ENCODE measurements at regions not wholly inside any gene's neighbourhood (a gene's known extent, or its start where the extent isn't known, plus 50 kb on each side); places are given as distances from the start of the nearest gene placed in this dataset.

DNA sequence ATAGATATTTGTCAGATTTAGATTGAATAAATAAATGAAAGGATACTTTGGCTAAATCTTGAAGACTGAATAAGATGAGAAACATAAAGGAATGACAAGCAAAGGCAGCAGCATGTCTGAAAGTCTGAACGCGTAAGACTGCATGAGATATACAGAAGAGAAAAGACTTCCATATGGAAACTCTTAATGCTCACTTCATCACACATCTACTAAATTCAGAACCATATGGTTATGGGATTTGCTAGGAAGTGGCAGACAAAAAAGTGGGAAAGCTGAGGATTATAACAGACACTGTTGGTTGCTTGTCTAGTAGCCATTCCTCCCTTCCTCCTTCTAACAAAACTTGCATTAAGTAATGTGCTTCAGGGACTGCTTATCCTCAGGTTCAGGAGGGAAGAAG is 446.7 kb downstream of the KCTD12 start:
- Mint-ChIP-seq H3K4me3 (no peak overlapping the region), H3K4me1 (no peaks in the 10 kb centered on the region), H3K36me3 (no peaks in the 10 kb centered on the region), H3K27ac (no peak overlapping the region), H3K27me3 (no peaks in the 10 kb centered on the region), H3K9me3 (no peaks in the 10 kb centered on the region)
- ATAC-seq = no peak

DNA sequence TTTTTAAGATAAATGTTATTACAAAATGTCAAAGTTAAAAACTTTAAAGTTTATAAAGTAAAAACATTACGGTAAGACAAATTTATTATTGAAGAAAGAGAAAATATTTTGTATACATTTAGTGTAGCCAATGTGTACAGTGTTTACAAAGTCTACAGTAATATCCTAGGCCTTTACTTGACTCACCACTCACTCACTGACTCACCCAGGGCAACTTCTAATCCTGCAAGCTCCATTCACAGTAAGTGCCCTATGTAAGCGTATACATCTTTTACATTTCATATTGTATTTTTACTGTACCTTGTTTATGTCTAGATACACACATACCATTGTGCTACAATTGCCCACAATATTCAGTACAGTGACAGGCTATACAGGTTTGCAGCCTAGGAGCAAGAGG is 448.2 kb downstream of the KCTD12 start:
- H3K9me3 Mint-ChIP-seq = no peaks in the 10 kb centered on the region
- no peaks in the 10 kb centered on the region for H3K36me3 Mint-ChIP-seq
- H3K4me1 Mint-ChIP-seq = no peaks in the 10 kb centered on the region
- H3K27ac Mint-ChIP-seq = no peak overlapping the region
- no peaks in the 10 kb centered on the region for H3K27me3 Mint-ChIP-seq
- no peak overlapping the region for H3K4me3 Mint-ChIP-seq
- no peak for ATAC-seq

DNA sequence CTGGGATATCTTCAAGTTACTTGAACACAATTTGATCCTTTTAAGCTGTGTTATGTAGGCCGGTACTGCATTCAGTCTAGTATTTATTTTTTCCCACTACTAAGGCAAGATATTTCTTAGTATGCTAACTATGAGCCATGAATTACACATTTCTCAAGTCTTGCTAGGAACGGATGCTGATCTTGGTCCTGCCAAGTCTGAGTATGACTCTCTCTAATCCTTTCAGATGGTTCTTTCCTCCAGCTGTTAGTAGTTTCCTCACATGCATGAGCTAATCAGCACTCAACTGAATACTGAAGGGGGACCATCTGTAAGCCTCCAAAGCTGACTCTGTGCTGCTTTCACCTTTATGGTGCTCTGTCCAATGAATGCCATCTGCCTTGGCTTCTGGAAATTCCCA is 460.3 kb downstream of the KCTD12 start:
- Mint-ChIP-seq H3K4me1 (no peaks in the 10 kb centered on the region), H3K4me3 (no peak overlapping the region), H3K36me3 (no peaks in the 10 kb centered on the region), H3K27me3 (peaks cover 10% of the 10 kb centered on the region), H3K9me3 (no peaks in the 10 kb centered on the region), H3K27ac (no peak overlapping the region)
- ATAC-seq = no peak

DNA sequence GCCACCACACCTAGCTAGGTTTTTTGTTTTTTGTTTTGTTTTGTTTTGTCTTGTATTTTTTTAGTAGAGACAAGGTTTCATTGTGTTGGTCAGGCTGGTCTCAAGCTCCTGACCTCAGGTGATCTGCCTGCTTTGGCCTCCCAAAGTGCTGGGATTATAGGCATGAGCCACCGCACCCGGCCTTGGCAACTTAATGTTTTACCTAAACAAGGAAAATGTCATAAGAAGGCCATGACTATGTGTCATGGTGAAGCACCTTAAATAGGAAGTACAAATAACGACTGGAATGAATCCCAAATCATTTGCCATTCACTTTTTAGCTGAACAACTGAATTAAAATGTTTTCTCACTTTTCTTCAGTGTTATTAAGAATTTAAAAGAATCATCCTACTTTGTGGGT is 465.2 kb downstream of the KCTD12 start:
- no peak for ATAC-seq
- Mint-ChIP-seq H3K4me3 (no peak overlapping the region), H3K4me1 (no peaks in the 10 kb centered on the region), H3K9me3 (no peaks in the 10 kb centered on the region), H3K36me3 (no peaks in the 10 kb centered on the region), H3K27me3 (no peaks in the 10 kb centered on the region), H3K27ac (no peak overlapping the region)

DNA sequence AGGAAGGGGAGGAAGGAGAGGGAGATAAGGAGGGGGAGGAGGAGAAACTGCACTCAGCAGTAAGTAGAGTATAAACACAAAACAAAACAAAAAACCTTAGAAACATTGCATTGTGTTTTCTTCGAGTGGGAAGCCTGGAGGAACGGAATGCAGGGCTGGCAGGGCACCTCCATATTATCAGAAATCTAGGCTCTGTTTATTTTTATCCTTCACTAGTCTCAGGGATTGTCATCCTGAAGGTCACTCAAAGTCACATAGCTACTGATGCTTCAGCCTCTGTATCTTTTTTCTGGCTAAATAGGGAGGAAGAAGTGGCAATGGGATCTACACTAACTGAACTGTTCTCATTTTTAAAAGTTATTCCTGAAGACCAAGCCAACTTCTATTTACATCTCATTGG is 467.8 kb downstream of the KCTD12 start:
- H3K27me3 Mint-ChIP-seq = no peaks in the 10 kb centered on the region
- H3K4me3 Mint-ChIP-seq = no peak overlapping the region
- no peaks in the 10 kb centered on the region for H3K36me3 Mint-ChIP-seq
- H3K9me3 Mint-ChIP-seq = no peaks in the 10 kb centered on the region
- no peak overlapping the region for H3K27ac Mint-ChIP-seq
- H3K4me1 Mint-ChIP-seq = no peaks in the 10 kb centered on the region
- ATAC-seq = no peak

DNA sequence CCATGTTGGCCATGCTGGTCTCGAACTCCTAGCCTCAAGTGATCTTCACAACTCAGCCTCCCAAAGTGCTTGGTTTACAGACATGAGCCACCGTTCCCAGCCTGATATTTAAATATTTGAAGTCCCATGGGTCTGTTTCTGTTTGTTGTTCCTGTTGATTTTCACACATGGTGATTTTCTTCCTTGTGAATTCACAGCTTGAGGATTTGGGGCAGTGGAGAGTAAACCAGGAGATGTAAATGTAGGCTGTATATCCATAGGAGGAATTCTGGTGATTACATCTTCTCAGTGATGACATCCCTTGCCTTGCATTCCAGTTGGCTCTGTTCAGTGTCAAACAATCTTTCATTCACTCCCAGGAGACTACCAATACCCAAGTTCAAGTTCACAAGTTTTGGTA is 471.9 kb downstream of the KCTD12 start:
- peaks cover 3% of the 10 kb centered on the region for H3K9me3 Mint-ChIP-seq
- H3K4me1 Mint-ChIP-seq = no peaks in the 10 kb centered on the region
- no peaks in the 10 kb centered on the region for H3K27me3 Mint-ChIP-seq
- H3K4me3 Mint-ChIP-seq = no peak overlapping the region
- ATAC-seq = no peak
- H3K36me3 Mint-ChIP-seq = no peaks in the 10 kb centered on the region
- no peak overlapping the region for H3K27ac Mint-ChIP-seq

DNA sequence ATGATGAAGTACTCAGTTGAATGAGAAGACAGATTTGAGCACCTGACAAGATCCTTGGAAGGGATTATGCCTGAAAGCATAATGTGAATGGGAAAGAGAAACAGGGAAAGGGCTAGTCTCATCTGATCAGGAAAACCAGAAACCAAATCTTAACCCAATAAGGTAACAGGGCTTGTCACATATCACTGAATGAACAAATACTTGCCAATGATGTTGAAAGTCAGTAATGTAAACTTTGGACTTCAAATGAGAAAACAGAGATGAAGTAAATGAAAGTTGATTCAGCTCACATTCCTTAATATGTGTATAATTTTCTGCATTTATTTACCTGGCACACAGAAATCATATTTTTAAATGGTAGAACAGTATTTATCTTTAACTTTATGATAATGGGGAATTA is 480.0 kb downstream of the KCTD12 start:
- Mint-ChIP-seq H3K36me3 (no peaks in the 10 kb centered on the region), H3K4me1 (no peaks in the 10 kb centered on the region), H3K9me3 (peaks cover 7% of the 10 kb centered on the region), H3K4me3 (no peak overlapping the region), H3K27ac (no peak overlapping the region), H3K27me3 (no peaks in the 10 kb centered on the region)
- ATAC-seq = no peak

DNA sequence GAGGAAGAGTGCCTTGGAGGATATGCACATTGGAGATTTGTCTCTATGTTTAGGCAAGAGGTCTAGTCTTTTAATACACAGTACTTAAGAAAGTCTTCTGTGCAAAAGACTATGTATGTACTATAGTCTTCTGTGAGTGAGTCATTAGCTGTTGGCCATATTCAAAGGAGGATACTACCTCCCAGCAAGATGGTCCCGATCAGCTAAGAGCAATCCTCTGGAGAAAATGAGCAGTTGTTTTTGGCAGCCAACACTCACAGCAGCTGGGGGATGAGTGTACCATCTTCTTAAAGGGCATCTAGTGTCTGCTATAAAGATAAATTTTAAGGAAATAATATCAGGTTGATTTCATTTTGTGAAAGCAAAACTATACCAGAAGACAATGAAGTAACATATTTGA is 487.8 kb downstream of the KCTD12 start:
- peaks cover 2% of the 10 kb centered on the region for H3K9me3 Mint-ChIP-seq
- H3K36me3 Mint-ChIP-seq = no peaks in the 10 kb centered on the region
- no peaks in the 10 kb centered on the region for H3K4me1 Mint-ChIP-seq
- H3K4me3 Mint-ChIP-seq = no peak overlapping the region
- no peak overlapping the region for H3K27ac Mint-ChIP-seq
- ATAC-seq = no peak
- H3K27me3 Mint-ChIP-seq = no peaks in the 10 kb centered on the region

DNA sequence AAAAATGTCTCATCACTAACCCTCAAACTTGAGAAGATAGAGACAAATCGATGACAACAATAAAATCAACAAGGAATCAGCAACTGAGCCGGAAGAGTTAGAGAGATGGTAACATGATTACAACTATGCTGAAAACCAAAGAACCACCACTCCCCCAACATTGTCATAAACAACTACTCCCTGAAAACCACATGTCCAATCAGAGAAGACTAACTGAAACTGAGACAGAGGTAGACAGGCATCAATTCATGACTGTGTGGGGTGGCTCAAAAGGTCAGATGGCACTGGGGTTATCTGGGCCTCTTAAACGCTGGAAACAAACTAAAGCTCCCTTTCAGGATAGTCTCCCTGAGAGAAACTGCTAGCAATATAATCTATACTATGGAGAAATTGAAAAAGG is 488.8 kb downstream of the KCTD12 start:
- no peaks in the 10 kb centered on the region for H3K36me3 Mint-ChIP-seq
- H3K27ac Mint-ChIP-seq = no peak overlapping the region
- no peaks in the 10 kb centered on the region for H3K27me3 Mint-ChIP-seq
- no peaks in the 10 kb centered on the region for H3K9me3 Mint-ChIP-seq
- no peaks in the 10 kb centered on the region for H3K4me1 Mint-ChIP-seq
- H3K4me3 Mint-ChIP-seq = no peak overlapping the region
- ATAC-seq = no peak

DNA sequence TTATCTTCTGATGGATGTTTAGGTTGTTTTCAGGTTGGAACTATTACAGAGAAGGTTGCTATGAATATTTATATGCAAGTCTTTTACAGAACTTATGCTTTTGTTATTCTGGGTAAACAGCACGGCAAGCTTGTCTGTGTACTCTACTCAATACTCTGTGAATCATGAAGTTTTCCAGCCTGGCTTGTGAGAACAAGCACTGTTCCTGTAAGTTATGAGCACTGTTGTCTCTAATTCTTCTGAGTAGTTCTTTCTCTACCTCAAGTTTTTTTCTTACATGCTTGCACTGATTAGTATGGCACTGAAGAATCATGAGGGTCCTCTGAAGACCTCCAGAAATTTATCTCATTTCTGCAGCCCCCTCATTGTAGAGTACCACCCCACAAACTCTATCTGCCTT is 496.9 kb downstream of the KCTD12 start:
- H3K4me3 Mint-ChIP-seq = no peak overlapping the region

DNA sequence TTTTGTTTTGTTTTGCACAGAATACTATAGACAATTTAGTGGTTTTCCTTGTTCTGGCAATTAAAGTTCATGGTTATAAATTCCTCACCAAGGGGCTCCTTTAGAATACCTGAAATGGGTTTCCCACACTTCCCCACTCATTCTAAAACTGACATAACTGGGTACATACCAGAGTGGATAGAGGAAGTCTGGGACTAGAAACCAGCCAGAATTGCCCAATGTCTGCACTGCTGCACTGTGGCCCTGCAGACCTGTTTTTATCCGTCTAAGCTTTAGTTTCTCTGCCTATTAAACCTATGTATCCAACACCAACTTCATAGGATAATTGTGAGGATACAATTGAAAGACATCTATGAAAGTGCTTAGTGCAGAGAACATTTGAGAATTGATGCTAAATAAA is 498.6 kb downstream of the KCTD12 start:
- Mint-ChIP-seq H3K4me3 (no peak overlapping the region), H3K4me1 (no peaks in the 10 kb centered on the region), H3K9me3 (no peaks in the 10 kb centered on the region), H3K36me3 (no peaks in the 10 kb centered on the region), H3K27ac (no peak overlapping the region), H3K27me3 (no peaks in the 10 kb centered on the region)
- ATAC-seq = no peak

More for the DNA sequence above, 496.9 kb downstream of the KCTD12 start:
- no peaks in the 10 kb centered on the region for H3K36me3 Mint-ChIP-seq
- no peaks in the 10 kb centered on the region for H3K4me1 Mint-ChIP-seq
- H3K27ac Mint-ChIP-seq = no peak overlapping the region
- ATAC-seq = no peak
- H3K27me3 Mint-ChIP-seq = no peaks in the 10 kb centered on the region
- H3K9me3 Mint-ChIP-seq = no peaks in the 10 kb centered on the region

DNA sequence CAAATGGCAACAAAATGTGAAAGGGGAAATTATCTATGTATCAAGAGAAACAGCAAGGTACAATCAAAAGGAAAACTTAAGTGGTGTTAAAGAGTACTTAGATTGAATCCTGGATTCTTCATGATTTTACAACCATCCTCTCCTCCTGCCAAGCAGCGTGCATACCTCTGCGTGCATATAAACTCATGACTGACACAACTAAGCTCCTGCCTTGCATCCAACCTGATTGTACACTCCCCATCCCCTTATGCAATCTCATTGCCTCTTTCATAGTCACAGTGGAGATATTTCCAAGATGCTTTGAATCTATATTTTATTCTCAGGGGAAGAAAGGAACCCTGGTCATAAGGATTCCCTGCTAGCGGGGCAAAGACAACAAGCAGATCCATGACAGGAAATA is 499.9 kb downstream of the KCTD12 start:
- Mint-ChIP-seq H3K9me3 (no peaks in the 10 kb centered on the region), H3K36me3 (no peaks in the 10 kb centered on the region), H3K27ac (no peak overlapping the region), H3K4me3 (no peak overlapping the region), H3K4me1 (no peaks in the 10 kb centered on the region), H3K27me3 (no peaks in the 10 kb centered on the region)
- ATAC-seq = no peak

DNA sequence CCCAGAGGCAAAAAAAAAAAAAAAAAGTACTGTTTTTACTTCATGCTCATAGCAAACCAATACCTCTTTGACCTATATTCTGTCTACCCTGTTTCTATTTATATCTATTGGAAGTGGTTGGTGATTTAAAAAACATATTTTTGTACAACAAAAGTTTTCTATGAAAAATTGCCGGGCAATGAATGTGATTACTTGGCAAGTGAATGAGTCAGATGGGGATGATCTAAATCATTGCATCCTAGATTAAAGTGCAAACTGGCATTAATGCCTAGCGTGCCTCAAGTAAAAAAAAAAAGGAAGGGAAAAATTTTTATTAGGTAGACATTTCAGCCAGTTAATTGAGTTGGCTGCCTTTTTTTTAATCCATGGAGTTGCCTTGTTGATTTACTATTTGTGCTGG is 500.6 kb downstream of the KCTD12 start:
- Mint-ChIP-seq H3K27me3 (no peaks in the 10 kb centered on the region), H3K4me3 (no peak overlapping the region), H3K36me3 (no peaks in the 10 kb centered on the region), H3K27ac (no peak overlapping the region), H3K9me3 (no peaks in the 10 kb centered on the region), H3K4me1 (no peaks in the 10 kb centered on the region)
- no peak for ATAC-seq

DNA sequence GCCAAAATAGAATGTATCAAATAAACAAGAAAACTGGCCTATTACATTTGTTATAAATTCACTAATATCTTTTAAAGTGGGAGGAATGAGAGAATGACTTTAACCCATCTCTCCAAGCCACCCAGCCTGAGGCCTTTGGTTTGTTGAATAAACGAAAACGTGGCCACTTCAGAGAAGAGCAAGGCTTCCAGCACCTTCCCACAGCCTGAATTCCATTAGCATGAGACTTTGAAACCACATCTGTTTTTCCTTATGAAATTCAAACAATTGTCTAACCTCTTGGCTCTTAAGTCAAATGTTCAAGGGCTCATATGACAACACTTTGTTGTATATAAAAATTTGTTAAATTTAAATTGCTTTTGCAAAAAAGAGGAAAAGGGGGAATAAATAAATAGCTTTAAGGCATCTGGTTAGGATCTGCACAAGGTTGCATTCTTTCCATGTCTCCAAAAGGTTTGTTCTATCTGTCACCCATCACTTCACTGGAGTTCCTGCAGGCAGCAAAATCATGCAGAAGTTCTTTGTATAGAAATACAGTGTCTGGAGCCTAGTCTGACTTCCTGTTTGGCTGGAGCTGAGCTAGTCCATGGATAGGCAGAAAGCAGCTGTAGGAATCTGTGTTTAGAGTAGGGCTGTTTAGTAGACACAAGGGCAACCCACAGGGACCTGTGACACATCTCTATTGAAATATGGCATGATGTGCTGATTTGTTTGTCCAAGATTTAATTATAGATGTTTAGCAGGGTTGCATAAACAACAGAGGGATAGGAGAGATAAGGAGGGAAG is 502.3 kb downstream of the KCTD12 start:
- no peak overlapping the region for H3K4me3 Mint-ChIP-seq
- H3K27ac Mint-ChIP-seq = no peak overlapping the region
- no peaks in the 10 kb centered on the region for H3K9me3 Mint-ChIP-seq
- H3K27me3 Mint-ChIP-seq = no peaks in the 10 kb centered on the region
- ATAC-seq = no peak
- H3K4me1 Mint-ChIP-seq = no peaks in the 10 kb centered on the region
- no peaks in the 10 kb centered on the region for H3K36me3 Mint-ChIP-seq

DNA sequence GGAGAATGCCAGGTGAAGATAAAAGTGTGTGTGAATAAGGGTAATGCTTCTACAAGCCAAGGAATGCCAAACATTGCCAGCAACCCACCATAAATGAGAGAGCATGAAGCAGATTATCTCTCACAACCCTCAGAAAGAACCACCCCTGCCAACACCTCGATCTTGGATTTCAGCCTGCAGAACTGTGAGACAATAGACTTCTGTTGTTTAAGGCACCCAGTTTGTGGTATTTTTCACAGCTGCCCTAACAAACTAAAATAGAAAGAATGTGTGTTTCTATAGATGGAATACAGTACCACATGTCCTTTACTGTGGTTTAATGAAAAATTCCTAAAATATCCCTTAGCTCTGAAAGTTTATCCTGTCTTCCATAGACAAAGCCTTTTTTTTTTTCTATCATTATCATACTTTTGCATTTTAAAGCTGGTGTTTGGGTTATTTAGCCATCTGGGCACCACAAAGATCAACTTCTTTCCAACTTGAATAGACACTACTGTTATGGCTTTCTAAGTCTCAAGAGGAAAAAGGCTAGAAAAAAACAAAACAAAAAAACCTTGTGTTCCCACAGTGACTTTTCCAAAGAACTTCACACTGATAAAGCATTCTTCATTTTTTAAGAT is 505.6 kb downstream of the KCTD12 start:
- ATAC-seq = no peak
- H3K27ac Mint-ChIP-seq = no peak overlapping the region
- H3K9me3 Mint-ChIP-seq = no peaks in the 10 kb centered on the region
- H3K4me1 Mint-ChIP-seq = no peaks in the 10 kb centered on the region
- H3K4me3 Mint-ChIP-seq = no peak overlapping the region
- H3K36me3 Mint-ChIP-seq = no peaks in the 10 kb centered on the region
- no peaks in the 10 kb centered on the region for H3K27me3 Mint-ChIP-seq

DNA sequence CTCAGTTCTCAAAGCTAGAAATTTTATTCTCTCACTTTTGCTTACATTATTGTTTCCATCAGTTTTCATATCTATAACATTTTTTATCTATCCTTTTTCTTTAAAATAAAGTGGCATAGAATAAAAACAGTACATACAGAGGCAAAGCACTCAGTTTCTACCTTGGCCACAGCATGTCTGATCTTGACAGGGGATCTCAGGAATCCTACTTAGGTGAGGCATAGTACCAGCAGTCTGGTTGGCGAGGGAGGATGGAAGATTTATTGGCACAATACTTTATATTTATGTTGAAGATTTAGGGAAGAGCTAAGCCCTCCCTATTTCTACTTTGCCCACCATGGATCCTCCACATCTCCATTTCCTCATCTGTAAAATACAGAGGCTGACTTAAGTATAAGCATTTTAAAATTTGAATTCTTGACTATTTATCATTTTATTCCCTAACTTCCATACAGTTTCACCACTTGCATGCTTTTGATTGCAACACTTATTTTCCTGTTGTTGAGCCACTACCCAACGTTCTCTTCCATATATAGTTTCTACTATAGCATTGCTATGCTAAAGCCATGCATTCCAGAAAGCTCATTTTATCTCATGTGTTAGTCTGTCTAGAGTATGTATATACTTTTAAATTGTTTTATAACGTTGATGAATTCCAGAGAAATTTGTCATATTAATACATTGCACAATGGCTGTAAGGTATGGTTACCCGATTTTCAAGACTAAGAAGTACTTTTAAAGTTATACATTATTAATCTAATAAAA is 506.7 kb downstream of the KCTD12 start:
- Mint-ChIP-seq H3K27me3 (no peaks in the 10 kb centered on the region), H3K27ac (no peak overlapping the region), H3K4me3 (no peak overlapping the region), H3K36me3 (no peaks in the 10 kb centered on the region), H3K4me1 (no peaks in the 10 kb centered on the region), H3K9me3 (no peaks in the 10 kb centered on the region)
- ATAC-seq = no peak
